Chondrocyte (in vitro differentiated cells): ENCODE measurements at regions not wholly inside any gene's neighbourhood (a gene's known extent, or its start where the extent isn't known, plus 50 kb on each side); places are given as distances from the start of the nearest gene placed in this dataset.
"Not testable (repeated sequence)": the region's sequence is repeated elsewhere in the genome, so short reads cannot be mapped to it uniquely, and the experiment has no call there.

Source experiments
- DNase-seq: peaks from one replicate; pipeline ENCODE4 v3.0.0; 2021; ENCODE audit warnings: mixed read lengths, low spot score
- H3K27ac Mint-ChIP-seq: one replicate; pipeline ENCODE4 v1.8.0; 2021; ENCODE audit warnings: mild to moderate bottlenecking, moderate library complexity, mixed read lengths; ENCODE audit not compliant: unreplicated experiment
- H3K27me3 Mint-ChIP-seq: 2 replicates; pipeline ENCODE4 v1.8.0; 2021; ENCODE audit warnings: low read depth, mixed read lengths
- H3K36me3 Mint-ChIP-seq: 2 replicates; pipeline ENCODE4 v1.8.0; 2021; ENCODE audit warnings: low read depth, mixed read lengths
- H3K4me1 Mint-ChIP-seq: 2 replicates; pipeline ENCODE4 v1.8.0; 2021; ENCODE audit warnings: low read depth, mild to moderate bottlenecking, mixed read lengths
- H3K4me3 Mint-ChIP-seq: one replicate; pipeline ENCODE4 v1.8.0; 2021; ENCODE audit warnings: mild to moderate bottlenecking, moderate library complexity, mixed read lengths; ENCODE audit not compliant: unreplicated experiment
- H3K9me3 Mint-ChIP-seq: 2 replicates; pipeline ENCODE4 v1.8.0; 2021; ENCODE audit warnings: low read depth, mixed read lengths
- TF ChIP-seq, protein P1 (sequence below): fragments of 200-600 bp; sonication (generic); IDR thresholded peaks from 2 replicates; pipeline ENCODE4 v1.5.0; 2021; ENCODE audit warnings: antibody characterized with exemption, mild to moderate bottlenecking, moderate library complexity

DNA sequence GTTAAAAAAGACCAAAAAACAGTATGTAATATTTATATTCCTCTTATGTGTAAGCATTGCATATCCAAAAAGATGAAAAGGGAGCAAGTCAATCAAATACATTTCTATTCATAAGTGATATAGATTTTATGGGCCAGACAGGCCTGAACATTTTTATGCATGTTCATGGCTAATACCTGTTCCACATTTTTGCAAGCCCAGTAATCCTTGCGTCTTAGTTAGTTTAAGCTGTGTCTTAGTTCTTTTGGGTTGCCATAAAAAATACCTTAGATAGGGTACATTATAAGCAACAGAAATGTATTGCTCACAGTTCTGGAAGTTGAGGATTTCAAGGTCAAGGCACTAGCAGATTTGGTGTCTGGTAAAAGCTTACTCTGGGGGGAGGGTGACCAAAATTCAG is 342.1 kb downstream of the TAF11L14 start:
- no peaks in the 10 kb centered on the region for H3K36me3 Mint-ChIP-seq
- no peaks in the 10 kb centered on the region for H3K9me3 Mint-ChIP-seq

DNA sequence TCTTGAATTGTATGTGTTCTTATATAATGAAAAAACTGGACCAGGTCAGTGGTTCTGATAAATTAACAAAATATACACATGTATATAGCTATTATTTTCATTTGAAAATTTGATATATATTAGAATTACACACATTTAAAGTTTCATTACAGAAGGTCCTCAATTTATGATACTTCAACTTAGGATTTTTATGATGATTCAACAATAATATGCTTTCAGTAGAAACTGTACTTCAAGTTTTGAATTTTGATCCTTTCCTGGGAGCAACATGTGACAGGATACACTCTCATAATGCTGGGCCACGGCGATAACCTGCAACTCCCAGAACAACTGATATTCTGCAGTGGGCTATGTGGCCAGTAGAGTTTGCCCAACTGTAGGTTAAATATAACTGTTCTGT is 344.7 kb downstream of the TAF11L14 start:
- H3K27ac Mint-ChIP-seq = no peak overlapping the region
- TF ChIP-seq, protein P1, sequence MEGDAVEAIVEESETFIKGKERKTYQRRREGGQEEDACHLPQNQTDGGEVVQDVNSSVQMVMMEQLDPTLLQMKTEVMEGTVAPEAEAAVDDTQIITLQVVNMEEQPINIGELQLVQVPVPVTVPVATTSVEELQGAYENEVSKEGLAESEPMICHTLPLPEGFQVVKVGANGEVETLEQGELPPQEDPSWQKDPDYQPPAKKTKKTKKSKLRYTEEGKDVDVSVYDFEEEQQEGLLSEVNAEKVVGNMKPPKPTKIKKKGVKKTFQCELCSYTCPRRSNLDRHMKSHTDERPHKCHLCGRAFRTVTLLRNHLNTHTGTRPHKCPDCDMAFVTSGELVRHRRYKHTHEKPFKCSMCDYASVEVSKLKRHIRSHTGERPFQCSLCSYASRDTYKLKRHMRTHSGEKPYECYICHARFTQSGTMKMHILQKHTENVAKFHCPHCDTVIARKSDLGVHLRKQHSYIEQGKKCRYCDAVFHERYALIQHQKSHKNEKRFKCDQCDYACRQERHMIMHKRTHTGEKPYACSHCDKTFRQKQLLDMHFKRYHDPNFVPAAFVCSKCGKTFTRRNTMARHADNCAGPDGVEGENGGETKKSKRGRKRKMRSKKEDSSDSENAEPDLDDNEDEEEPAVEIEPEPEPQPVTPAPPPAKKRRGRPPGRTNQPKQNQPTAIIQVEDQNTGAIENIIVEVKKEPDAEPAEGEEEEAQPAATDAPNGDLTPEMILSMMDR = no peak

More for the DNA sequence above, 342.1 kb downstream of the TAF11L14 start:
- no peaks in the 10 kb centered on the region for H3K27me3 Mint-ChIP-seq
- DNase-seq = no peak
- H3K27ac Mint-ChIP-seq = no peak overlapping the region
- TF ChIP-seq, protein P1 = no peak
- H3K4me1 Mint-ChIP-seq = no peaks in the 10 kb centered on the region
- no peak overlapping the region for H3K4me3 Mint-ChIP-seq

DNA sequence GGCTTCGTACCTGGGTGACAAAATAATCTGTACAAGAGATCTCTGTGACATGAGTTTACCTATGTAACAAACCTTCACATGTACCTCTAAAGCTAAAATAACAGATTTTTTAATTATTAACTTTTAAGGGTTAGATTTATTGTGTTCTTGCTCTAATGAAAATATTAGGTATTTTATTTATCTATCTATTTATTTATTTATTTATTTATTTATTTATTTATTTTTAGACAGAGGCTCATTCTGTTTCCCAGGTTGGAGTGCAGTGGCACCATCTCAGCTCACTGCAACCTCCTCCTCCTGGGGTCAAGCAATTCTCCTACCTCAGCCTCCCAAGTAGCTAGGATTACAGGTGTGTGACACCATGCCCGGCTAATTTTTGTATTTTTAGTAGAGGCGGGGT is 348.4 kb downstream of the TAF11L14 start:
- not testable (repeated sequence) for H3K9me3 Mint-ChIP-seq, H3K4me3 Mint-ChIP-seq, H3K4me1 Mint-ChIP-seq, H3K27me3 Mint-ChIP-seq, DNase-seq, H3K36me3 Mint-ChIP-seq, H3K27ac Mint-ChIP-seq

More for the DNA sequence above, 344.7 kb downstream of the TAF11L14 start:
- Mint-ChIP-seq H3K36me3 (no peaks in the 10 kb centered on the region), H3K4me3 (no peak overlapping the region), H3K27me3 (no peaks in the 10 kb centered on the region), H3K4me1 (no peaks in the 10 kb centered on the region), H3K9me3 (no peaks in the 10 kb centered on the region)
- no peak for DNase-seq

DNA sequence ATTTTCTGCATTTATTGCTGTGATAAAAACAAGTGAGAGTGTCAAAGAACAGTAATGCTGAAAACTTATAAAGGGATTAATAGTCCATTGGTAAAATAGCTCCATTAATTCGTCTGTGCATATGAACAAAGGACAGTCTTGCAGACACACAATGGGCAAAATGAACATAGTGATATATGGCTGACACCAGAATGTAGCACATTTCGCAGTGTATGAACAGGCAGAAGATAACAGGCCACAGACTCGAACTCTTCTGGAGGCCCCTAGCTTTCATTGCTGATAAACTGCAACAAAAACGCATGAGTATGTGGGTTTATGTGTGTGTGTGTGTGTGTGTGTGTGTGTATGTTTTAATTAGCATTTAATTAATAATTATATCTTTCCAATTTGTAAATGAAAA is 354.8 kb downstream of the TAF11L14 start:
- Mint-ChIP-seq H3K27me3 (no peaks in the 10 kb centered on the region), H3K4me1 (no peaks in the 10 kb centered on the region), H3K27ac (no peak overlapping the region), H3K4me3 (no peak overlapping the region), H3K36me3 (no peaks in the 10 kb centered on the region), H3K9me3 (no peaks in the 10 kb centered on the region)
- TF ChIP-seq, protein P1 = no peak
- DNase-seq = no peak

DNA sequence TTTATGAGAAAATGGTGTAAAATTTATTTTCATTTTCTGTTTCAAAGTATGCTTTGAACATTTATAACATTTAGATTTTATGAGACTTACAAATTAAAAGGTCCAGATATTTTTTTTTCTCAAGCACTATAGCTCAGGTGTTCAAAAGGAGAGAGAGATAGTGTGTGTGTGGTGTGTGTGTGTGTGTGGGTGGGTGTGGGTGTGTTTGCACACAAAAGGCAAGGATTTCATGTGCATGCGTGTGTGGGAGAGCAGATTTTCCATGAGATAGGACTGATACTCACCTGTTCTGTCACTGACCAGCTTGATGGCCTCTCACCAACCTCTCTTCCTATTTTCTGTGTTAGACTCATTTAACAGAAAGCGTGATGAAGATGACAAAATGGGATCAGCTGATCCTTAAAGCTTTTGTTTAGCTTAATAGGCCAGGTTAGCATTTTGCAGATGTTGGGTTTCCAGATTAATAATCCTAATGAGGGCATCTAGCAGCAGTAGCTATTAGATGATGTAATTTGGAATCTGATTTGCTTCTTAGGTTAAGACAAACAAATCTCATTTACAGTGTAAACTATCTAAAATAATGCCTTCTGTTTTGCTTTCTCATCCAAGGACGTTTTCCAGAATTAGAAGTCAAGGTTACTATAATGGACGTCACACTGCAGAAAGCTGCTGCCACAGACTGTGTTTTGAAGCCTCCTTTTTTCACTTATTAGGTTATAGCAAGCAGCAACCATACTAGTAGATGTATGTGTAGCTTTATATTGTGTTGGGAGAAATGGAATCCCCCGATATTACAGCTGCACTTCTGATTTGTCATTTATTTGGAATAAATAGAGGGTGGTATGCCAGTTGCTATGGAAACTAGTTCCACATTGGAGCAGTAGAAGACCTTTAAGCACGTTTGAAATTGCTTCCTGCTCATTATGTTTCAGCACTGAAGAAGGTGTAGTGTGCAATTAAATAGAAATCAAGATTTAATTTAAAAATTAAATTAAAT is 355.6 kb downstream of the TAF11L14 start:
- Mint-ChIP-seq H3K27ac (no peak overlapping the region), H3K9me3 (no peaks in the 10 kb centered on the region), H3K4me1 (no peaks in the 10 kb centered on the region), H3K27me3 (no peaks in the 10 kb centered on the region), H3K36me3 (no peaks in the 10 kb centered on the region), H3K4me3 (no peak overlapping the region)
- DNase-seq = no peak
- TF ChIP-seq, protein P1 = no peak
